SK-N-SH treated with all-trans-retinoic acid at 6 μM for 48 hours (cell line): ENCODE measurements at regions not wholly inside any gene's neighbourhood (a gene's known extent, or its start where the extent isn't known, plus 50 kb on each side); places are given as distances from the start of the nearest gene placed in this dataset.

Experiments used
- ATAC-seq: fragments of 200-7000 bp; cut with Tn5 transposase; 3 replicates; pipeline ENCODE4 v1.9.1; 2020; ENCODE audit warnings: mild to moderate bottlenecking, moderate library complexity
- ARNTL ChIP-seq: fragments of 450-650 bp; formaldehyde crosslinking; IDR thresholded peaks from 2 replicates; pipeline ENCODE4 v1.5.0; 2020; ENCODE audit warnings: low read depth, mild to moderate bottlenecking, moderate library complexity, borderline replicate concordance
- CREB5 ChIP-seq: fragments of 250-450 bp; sonication (Bioruptor Pico); IDR thresholded peaks from 2 replicates; pipeline ENCODE4 v1.5.1; 2020; ENCODE audit warnings: low read depth, mild to moderate bottlenecking, moderate library complexity
- CSDC2 ChIP-seq: fragments of 250-450 bp; sonication (Bioruptor Pico); IDR thresholded peaks from 2 replicates; pipeline ENCODE4 v1.5.0; 2020; ENCODE audit warnings: mild to moderate bottlenecking, moderate library complexity
- CSRNP3 ChIP-seq: fragments of 250-450 bp; sonication (Bioruptor Pico); IDR thresholded peaks from 2 replicates; pipeline ENCODE4 v1.5.1; 2021; ENCODE audit warnings: mild to moderate bottlenecking, moderate library complexity
- ESRRG ChIP-seq: fragments of 250-450 bp; sonication (Bioruptor Pico); IDR thresholded peaks from 2 replicates; pipeline ENCODE4 v1.6.1; 2021; ENCODE audit warnings: mild to moderate bottlenecking
- GLIS3 ChIP-seq: fragments of 250-450 bp; sonication (Bioruptor Pico); IDR thresholded peaks from 2 replicates; pipeline ENCODE4 v1.5.0; 2020; ENCODE audit warnings: mild to moderate bottlenecking, moderate library complexity
- PATZ1 ChIP-seq: fragments of 250-450 bp; sonication (Bioruptor Pico); IDR thresholded peaks from 2 replicates; pipeline ENCODE4 v1.8.0; 2020; ENCODE audit warnings: mild to moderate bottlenecking, moderate library complexity, borderline replicate concordance
- POU6F1 ChIP-seq: fragments of 250-450 bp; sonication (Bioruptor Pico); IDR thresholded peaks from 2 replicates; pipeline ENCODE4 v1.8.0; 2021; ENCODE audit warnings: low read depth, mild to moderate bottlenecking, moderate library complexity, borderline replicate concordance
- PPARA ChIP-seq: fragments of 250-450 bp; sonication (Bioruptor Pico); IDR thresholded peaks from 2 replicates; pipeline ENCODE4 v1.5.0; 2020; ENCODE audit warnings: mild to moderate bottlenecking, borderline replicate concordance
- RARB ChIP-seq: fragments of 250-450 bp; sonication (Bioruptor Pico); IDR thresholded peaks from 2 replicates; pipeline ENCODE4 v1.8.0; 2021; ENCODE audit warnings: mild to moderate bottlenecking, moderate library complexity
- TCF4 ChIP-seq: fragments of 250-450 bp; sonication (Bioruptor Pico); IDR thresholded peaks from 2 replicates; pipeline ENCODE4 v1.8.0; 2021; ENCODE audit warnings: mild to moderate bottlenecking, moderate library complexity, borderline replicate concordance
- TSHZ2 ChIP-seq: fragments of 250-450 bp; sonication (Bioruptor Pico); IDR thresholded peaks from 2 replicates; pipeline ENCODE4 v1.5.0; 2020; ENCODE audit warnings: mild to moderate bottlenecking, moderate library complexity
- ZC3H10 ChIP-seq: fragments of 250-450 bp; sonication (Bioruptor Pico); IDR thresholded peaks from 2 replicates; pipeline ENCODE4 v1.5.1; 2021; ENCODE audit warnings: mild to moderate bottlenecking, moderate library complexity
- ZFP3 ChIP-seq: fragments of 250-450 bp; sonication (Bioruptor Pico); IDR thresholded peaks from 2 replicates; pipeline ENCODE4 v1.5.0; 2020; ENCODE audit warnings: mild to moderate bottlenecking, moderate library complexity
- ZNF565 ChIP-seq: fragments of 450-650 bp; formaldehyde crosslinking; conservative IDR thresholded peaks from 2 replicates; pipeline ENCODE4 v1.5.0; 2020; ENCODE audit warnings: low read depth, mild to moderate bottlenecking, moderate library complexity
- ZNF8 ChIP-seq: fragments of 450-650 bp; formaldehyde crosslinking; IDR thresholded peaks from 2 replicates; pipeline ENCODE4 v1.5.0; 2020; ENCODE audit warnings: mild to moderate bottlenecking, moderate library complexity

GRCh38 chr5:125720348-125720685, 702.9 kb upstream of the GRAMD2B start:
- TF ChIP-seq TCF4 (CRISPR knock-in tag), result no peak
- TF ChIP-seq ZC3H10 (CRISPR knock-in tag), result no peak
- TF ChIP-seq ZNF565 (CRISPR knock-in tag), result no peak
- TF ChIP-seq POU6F1 (CRISPR knock-in tag), result no peak
- no peak for TF ChIP-seq PPARA (CRISPR knock-in tag)
- TF ChIP-seq TSHZ2 (CRISPR knock-in tag), result no peak
- no peak for TF ChIP-seq ARNTL (CRISPR knock-in tag)
- TF ChIP-seq PATZ1 (CRISPR knock-in tag), result no peak
- TF ChIP-seq, all 23 proteins: peak for 0
- no peak for ATAC-seq

- TF ChIP-seq CREB5 (CRISPR knock-in tag), result no peak
- no peak for TF ChIP-seq ZNF565 (CRISPR knock-in tag)
- TF ChIP-seq ZNF8 (CRISPR knock-in tag), result no peak
- TF ChIP-seq ESRRG (CRISPR knock-in tag), result no peak
- TF ChIP-seq CSRNP3 (CRISPR knock-in tag), result no peak
- TF ChIP-seq PPARA (CRISPR knock-in tag), result no peak
- TF ChIP-seq RARB (CRISPR knock-in tag), result no peak
- no peak for TF ChIP-seq CSDC2
- TF ChIP-seq TSHZ2 (CRISPR knock-in tag), result no peak
- TF ChIP-seq GLIS3, result no peak
- no peak for TF ChIP-seq ZC3H10 (CRISPR knock-in tag)
- no peak for TF ChIP-seq PATZ1 (CRISPR knock-in tag)
- no peak for TF ChIP-seq ZFP3 (CRISPR knock-in tag)
- no peak for ATAC-seq
Measured at GRCh38 chr5:125720721-125721120, 702.5 kb upstream of the GRAMD2B start.
